Type B pancreatic cell (in vitro differentiated cells): ENCODE measurements at regions not wholly inside any gene's neighbourhood (a gene's known extent, or its start where the extent isn't known, plus 50 kb on each side); places are given as distances from the start of the nearest gene placed in this dataset.

ENCODE experiments used
- DNase-seq: peaks from one replicate; pipeline ENCODE4 v3.0.0; 2021; ENCODE audit warnings: mixed read lengths; ENCODE audit not compliant: unreplicated experiment; ENCODE audit errors: extremely low spot score
- H3K27ac Mint-ChIP-seq: 2 replicates; pipeline ENCODE4 v1.8.0; 2021; ENCODE audit warnings: mild to moderate bottlenecking, mixed read lengths
- H3K27me3 Mint-ChIP-seq: 2 replicates; pipeline ENCODE4 v1.8.0; 2021; ENCODE audit warnings: mixed read lengths
- H3K36me3 Mint-ChIP-seq: 2 replicates; pipeline ENCODE4 v1.8.0; 2021; ENCODE audit warnings: mixed read lengths
- H3K4me1 Mint-ChIP-seq: one replicate; pipeline ENCODE4 v1.8.0; 2021; ENCODE audit warnings: mixed read lengths; ENCODE audit not compliant: unreplicated experiment
- H3K4me3 Mint-ChIP-seq: 2 replicates; pipeline ENCODE4 v1.8.0; 2021; ENCODE audit warnings: mild to moderate bottlenecking, mixed read lengths
- H3K9me3 Mint-ChIP-seq: 2 replicates; pipeline ENCODE4 v1.8.0; 2021; ENCODE audit warnings: mixed read lengths
- TF ChIP-seq, protein P1 (sequence below): fragments of 200-600 bp; sonication (generic); conservative IDR thresholded peaks from 2 replicates; pipeline ENCODE4 v1.5.0; 2021; ENCODE audit warnings: antibody characterized with exemption, mild to moderate bottlenecking

DNA sequence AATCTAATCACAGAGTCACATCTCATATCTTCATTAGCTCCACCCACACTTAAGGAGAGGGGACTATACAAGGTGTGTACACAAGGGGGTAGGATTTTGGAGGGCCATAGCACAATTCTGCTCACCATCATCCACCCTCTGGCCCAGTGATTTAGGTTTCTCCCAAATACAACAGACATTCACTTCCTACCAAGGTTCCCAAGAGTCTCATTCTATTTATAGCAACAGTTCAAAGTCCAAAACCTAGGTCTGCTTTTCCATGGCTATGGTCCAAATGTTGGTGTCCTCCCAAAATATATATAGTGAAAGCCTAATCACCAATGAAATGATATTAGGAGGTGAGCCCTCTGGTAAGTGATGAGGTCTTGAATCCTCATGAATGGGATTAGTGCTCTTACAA, 353.2 kb upstream of the PLD5 start:
- H3K27me3 Mint-ChIP-seq: peaks cover 2% of the 10 kb centered on the region
- DNase-seq: no peak
- no peaks in the 10 kb centered on the region for H3K4me1 Mint-ChIP-seq
- H3K27ac Mint-ChIP-seq: no peak overlapping the region
- no peak overlapping the region for H3K4me3 Mint-ChIP-seq
- no peaks in the 10 kb centered on the region for H3K9me3 Mint-ChIP-seq
- TF ChIP-seq, protein P1, sequence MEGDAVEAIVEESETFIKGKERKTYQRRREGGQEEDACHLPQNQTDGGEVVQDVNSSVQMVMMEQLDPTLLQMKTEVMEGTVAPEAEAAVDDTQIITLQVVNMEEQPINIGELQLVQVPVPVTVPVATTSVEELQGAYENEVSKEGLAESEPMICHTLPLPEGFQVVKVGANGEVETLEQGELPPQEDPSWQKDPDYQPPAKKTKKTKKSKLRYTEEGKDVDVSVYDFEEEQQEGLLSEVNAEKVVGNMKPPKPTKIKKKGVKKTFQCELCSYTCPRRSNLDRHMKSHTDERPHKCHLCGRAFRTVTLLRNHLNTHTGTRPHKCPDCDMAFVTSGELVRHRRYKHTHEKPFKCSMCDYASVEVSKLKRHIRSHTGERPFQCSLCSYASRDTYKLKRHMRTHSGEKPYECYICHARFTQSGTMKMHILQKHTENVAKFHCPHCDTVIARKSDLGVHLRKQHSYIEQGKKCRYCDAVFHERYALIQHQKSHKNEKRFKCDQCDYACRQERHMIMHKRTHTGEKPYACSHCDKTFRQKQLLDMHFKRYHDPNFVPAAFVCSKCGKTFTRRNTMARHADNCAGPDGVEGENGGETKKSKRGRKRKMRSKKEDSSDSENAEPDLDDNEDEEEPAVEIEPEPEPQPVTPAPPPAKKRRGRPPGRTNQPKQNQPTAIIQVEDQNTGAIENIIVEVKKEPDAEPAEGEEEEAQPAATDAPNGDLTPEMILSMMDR: no peak
- H3K36me3 Mint-ChIP-seq: no peaks in the 10 kb centered on the region

DNA sequence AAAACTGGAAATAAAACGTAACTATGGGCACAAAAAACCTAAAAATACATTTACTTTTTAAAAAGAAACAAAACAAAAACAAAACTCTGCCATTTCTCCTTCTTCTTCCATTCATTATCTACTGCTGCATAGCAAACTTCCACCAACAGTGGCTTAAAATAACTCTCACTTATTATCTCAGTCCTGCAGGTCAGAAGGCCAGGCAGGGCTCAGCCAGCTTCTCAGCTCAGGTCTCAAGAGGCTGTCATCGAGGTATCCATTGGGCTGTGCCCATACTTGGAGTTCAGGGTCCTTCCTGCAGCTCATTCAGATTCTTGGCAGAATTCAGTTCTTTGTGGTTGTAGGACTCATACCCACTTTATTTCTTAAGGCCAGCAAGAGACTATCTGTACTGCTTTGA, 352.7 kb upstream of the PLD5 start:
- Mint-ChIP-seq H3K9me3 (no peaks in the 10 kb centered on the region), H3K27ac (no peak overlapping the region), H3K27me3 (peaks cover 2% of the 10 kb centered on the region), H3K36me3 (no peaks in the 10 kb centered on the region), H3K4me1 (no peaks in the 10 kb centered on the region), H3K4me3 (no peak overlapping the region)
- no peak for DNase-seq
- TF ChIP-seq, protein P1: no peak

DNA sequence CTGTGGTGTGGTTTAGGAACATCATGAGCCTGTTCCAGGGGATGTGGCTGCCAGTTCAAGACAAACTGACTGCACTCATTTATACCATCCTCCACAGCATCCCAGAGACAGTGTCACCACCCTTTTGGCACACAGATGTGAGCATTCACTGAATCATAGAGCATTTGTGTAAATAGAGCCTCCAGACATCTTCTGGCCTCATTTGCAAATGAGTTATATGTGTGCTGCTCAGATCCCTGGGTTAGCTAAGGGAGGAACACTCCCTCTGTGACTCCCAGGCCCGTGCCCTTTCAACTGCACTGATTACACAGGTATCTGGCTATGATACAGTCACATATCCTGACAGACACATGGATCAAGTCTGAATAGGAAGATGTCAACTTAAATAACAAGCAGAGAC, 351.5 kb upstream of the PLD5 start:
- TF ChIP-seq, protein P1: no peak
- Mint-ChIP-seq H3K9me3 (no peaks in the 10 kb centered on the region), H3K4me1 (no peaks in the 10 kb centered on the region), H3K27me3 (peaks cover 2% of the 10 kb centered on the region), H3K27ac (no peak overlapping the region), H3K4me3 (no peak overlapping the region), H3K36me3 (no peaks in the 10 kb centered on the region)
- DNase-seq: no peak

DNA sequence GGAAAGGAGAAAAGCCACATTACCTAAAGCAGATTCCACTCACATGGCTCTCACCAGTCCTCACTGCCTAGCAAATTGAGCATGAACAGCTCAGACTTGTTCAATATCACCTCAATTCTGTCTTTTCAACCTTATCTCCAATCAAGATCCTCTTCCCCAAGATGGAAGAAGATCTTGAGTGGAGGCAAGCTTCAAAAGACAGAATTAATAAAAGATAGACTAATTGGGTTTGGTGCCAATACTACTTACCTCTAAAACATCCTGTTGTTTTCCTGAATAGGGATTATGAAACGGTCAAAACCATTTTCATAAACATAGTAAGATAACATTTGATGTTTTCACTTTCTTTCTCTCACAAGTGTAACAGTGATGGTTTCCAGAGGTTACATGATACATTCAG, 349.2 kb upstream of the PLD5 start:
- H3K4me3 Mint-ChIP-seq: no peak overlapping the region
- H3K36me3 Mint-ChIP-seq: no peaks in the 10 kb centered on the region
- H3K4me1 Mint-ChIP-seq: no peaks in the 10 kb centered on the region
- no peaks in the 10 kb centered on the region for H3K27me3 Mint-ChIP-seq
- no peak for DNase-seq
- H3K9me3 Mint-ChIP-seq: no peaks in the 10 kb centered on the region
- H3K27ac Mint-ChIP-seq: no peak overlapping the region
- TF ChIP-seq, protein P1: no peak

DNA sequence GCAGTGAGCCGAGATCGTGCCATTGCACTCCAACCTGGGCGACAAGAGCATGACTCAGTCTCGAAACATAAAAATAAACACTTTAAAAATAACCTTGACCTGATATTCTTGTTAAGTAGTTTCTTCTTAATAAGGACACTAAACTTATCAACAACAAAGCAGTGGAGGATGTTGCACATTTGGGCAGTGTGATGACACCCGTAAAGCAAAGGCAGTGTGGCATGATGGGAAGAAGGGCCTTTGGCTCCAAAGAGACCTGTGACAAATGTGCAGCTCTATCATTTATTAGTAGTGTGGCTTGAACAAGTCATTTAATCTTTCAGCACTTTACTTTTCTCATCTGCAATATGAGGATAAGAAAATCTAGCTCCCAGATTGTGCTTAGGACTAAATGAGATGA, 348.0 kb upstream of the PLD5 start:
- H3K27me3 Mint-ChIP-seq: no peaks in the 10 kb centered on the region
- no peak overlapping the region for H3K27ac Mint-ChIP-seq
- TF ChIP-seq, protein P1: no peak
- H3K4me3 Mint-ChIP-seq: no peak overlapping the region
- H3K4me1 Mint-ChIP-seq: no peaks in the 10 kb centered on the region
- DNase-seq: no peak
- H3K36me3 Mint-ChIP-seq: no peaks in the 10 kb centered on the region
- no peaks in the 10 kb centered on the region for H3K9me3 Mint-ChIP-seq

DNA sequence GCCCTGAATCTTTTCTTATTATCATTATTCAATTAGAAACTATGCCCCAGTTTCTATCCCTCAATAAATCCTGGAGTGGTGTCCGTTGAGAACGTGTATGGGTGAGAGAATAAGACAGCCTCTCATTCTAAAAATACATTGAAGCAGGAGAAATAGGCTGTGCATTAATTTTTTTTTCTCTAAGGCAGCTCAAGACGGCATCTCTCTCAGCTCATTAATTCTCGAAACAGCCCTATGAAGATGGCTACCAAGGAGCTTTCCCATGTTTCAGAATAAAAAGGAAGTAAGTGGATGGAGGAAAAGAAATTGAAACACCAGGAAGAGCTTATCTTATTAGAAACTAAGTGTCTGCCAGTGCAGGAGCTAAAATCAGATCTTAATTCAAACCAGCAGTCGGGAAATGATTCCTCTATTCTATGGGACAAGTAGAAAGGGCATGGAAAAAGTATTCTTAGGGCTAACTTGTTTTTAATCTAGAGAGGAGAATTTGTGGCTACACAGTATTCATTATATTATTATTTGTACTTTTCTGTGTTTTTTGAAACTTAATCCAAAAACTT, 347.1 kb upstream of the PLD5 start:
- Mint-ChIP-seq H3K9me3 (no peaks in the 10 kb centered on the region), H3K27ac (no peak overlapping the region), H3K27me3 (no peaks in the 10 kb centered on the region)

More for the DNA sequence above, 347.1 kb upstream of the PLD5 start:
- Mint-ChIP-seq H3K4me1 (no peaks in the 10 kb centered on the region), H3K36me3 (no peaks in the 10 kb centered on the region), H3K4me3 (no peak overlapping the region)
- TF ChIP-seq, protein P1: no peak
- DNase-seq: no peak
